A204.1 (cell line): ENCODE measurements at regions not wholly inside any gene's neighbourhood (a gene's known extent, or its start where the extent isn't known, plus 50 kb on each side); places are given as distances from the start of the nearest gene placed in this dataset.

ENCODE experiments used
- FAIRE-seq: peaks from 2 replicates; lab custom pipeline; 2012; peaks lifted over from hg19 to GRCh38; lab: Jason Lieb, UNC

DNA sequence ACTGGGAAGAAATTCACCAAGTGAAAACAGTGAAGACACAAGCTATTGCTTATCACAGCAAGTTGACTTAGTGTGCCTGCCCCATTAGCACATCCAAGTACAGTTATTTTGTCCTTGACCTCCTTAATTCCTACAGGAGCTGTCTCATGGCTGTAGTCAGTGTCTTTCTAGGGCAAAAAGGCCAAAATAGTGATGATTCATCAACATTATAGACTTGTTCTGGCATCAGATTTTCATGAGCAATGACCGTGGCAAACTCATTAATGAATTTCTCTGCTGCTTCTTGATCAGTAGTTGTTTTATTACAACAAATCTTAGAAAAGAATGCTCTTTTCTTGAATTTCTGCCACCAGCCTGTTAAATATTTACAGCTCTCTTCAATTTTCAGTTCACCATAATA, 1169.3 kb upstream of the DDX18 start:
- FAIRE-seq: no peak

DNA sequence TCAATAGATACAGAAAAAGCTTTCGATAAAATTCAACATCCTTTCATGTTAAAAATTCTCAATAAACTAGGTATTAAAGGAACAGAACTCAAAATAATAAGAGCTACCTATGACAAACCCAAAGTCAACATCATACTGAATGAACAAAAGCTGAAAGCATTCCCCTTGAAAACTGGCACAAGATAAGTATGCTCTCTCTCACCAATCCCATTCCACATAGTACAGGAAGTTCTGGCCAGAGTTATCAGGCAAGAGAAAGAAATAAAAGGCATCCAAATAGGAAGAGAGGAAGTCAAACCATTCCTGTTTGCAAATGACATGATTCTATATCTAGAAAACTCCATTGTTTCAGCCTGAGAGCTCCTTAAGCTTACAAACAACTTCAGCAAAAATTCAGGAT, 1145.8 kb upstream of the DDX18 start:
- no peak for FAIRE-seq

DNA sequence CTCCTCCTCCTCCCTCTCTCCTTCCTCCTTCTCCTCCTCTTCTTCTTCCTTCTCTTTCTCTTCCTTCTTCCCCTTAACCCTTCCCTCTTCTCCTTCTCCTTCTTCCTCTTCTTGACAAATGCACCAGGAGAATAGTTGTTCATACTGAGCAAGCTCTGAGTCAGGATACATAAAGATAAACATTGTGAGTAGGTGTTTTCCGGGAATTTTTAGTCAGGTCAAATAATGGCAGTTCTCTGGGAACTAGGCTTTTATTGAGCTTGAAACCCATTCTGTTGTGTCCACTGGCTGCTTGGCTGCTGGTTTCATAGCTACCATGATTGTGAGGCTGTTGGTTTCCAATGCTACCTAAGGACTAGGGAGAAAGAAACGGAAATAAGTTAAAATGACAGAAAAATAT, 1144.7 kb upstream of the DDX18 start:
- FAIRE-seq: no peak

DNA sequence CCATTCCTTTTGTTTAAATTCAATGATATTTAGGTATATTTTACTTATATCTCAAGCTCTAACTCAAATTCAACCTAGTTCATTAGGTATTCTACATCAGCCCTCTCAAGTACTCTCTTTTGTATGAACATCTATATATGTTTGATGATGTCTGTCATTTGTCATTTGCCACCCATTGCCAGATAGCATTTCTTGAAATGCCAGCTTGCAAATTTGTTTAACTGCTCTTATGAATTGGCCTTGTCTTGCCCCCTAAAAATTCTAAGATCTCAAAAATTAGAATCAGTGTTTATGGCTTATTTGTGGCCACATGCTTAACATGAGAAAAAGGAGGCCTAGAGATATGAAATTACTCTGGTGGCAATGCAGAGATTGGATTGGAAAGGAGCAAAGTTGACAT, 1140.3 kb upstream of the DDX18 start:
- FAIRE-seq: no peak

DNA sequence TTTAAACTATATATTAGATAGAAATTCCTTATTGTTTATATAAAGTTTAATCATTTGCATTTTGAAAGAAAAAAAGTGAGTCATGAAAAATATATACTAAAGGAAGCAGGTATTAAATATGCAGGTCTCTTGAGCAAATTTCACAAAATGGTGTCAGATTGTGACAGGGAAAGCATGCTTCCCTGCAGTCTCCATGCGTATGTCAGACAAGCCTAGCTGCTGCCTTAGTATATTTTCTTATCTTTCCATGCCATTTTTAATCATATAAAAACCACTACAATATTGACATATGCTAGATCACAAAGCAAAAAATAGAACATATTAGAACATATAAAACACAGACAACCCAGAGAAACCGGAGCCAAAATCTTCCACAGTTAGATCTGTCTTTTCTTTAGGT, 1137.7 kb upstream of the DDX18 start:
- no peak for FAIRE-seq

DNA sequence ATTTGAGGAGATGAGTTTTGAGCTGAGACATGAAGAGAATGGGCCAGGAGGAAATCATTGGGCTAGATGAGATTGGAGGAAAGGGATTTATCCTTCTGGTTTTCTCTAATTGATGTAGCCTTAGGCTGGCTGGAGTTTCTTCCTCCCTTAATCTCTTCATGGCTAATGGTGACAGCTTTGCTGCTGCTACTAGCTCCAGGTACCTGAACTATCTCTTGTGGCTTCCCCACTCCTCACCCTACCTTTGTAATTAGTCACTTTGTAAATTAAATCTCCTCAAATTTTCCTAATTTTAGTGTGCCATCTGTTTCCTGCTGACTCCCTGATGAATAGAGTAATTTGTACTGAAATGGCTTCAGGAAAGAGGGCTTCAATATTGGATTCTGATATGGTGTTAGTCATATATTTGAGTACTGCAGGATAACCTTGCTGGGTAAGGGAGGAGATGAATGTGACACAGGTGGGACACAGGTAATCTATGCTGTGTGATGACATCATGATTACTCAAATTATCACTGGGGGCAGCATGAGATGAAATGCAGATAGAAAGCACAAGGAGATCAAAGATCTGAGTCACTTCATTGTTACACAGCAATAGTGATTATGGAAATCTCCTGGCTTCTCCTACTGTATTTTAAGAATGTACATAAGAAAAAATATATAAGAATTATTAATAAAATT, 1134.1 kb upstream of the DDX18 start:
- no peak for FAIRE-seq

DNA sequence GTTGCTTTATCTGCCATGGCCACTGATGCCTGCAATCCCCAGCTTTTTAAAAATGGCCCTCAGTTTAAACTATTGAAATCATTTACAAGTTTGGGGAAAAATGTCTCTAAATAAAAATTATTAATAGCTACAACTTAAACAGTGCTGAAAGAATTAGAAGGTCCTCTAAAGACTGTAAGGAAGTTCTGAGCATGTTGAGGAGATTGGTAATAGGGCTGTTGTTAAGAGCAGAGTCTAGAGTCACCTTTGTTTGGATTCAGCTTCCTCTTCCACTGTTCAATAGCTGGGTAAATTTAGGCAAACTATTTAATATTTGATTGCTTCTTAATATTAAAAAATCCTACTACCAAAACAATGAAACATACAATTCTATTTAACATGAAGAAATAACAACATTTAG, 1127.1 kb upstream of the DDX18 start:
- no peak for FAIRE-seq

DNA sequence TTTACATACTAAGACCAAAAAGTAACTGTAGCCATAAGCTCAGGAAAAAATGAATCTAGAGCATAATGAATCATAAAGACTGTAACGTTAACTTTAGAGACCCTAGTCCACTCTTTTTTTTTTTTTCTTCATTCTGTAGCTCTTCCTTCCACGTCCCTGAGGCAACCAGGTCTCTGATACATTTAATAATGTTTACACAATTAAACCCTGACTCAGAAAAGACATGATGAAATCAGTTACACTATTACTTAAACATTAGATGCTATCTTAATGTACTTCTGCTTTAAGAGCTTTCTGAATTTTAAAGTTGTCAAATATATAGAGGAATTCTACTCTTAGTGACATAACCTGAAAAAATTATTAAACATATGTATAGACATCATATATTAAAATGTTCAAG, 1121.5 kb upstream of the DDX18 start:
- no peak for FAIRE-seq

DNA sequence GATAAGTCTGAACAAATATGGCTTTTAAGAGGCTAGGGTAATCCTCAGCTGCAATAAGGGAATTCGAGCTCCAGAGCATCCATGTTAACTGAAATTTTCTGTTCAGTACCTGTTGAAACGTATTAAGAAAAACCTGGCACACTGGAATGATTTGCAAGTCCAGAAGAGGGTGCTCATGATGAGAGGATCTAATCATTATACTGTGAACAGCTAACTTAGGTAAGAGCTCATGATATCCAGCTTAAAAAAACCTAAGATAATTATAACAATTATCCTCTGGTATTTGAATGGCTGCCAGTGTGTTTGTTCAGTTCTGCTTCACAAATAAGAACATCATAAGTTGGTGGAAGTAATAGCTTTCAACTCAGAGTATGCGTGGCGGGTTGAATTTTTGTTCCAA, 1118.3 kb upstream of the DDX18 start:
- no peak for FAIRE-seq

DNA sequence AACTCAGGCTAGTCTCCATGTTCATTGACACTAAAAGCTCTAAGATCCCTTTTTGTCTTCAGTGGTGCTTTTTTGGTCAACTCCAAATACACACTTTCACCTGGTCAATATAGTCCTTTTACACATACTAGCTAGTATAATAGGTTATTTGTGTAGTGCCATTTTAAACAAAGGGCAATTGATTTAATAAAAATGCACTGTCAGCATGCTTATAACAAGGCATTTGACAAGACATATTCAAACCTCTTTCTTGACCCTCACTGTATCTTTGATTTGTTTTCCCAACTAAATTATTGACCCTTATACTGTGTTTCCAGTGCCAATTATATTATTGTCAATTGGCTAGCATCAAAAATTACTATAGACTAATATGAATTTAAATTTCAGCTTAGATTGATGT, 1117.6 kb upstream of the DDX18 start:
- no peak for FAIRE-seq

DNA sequence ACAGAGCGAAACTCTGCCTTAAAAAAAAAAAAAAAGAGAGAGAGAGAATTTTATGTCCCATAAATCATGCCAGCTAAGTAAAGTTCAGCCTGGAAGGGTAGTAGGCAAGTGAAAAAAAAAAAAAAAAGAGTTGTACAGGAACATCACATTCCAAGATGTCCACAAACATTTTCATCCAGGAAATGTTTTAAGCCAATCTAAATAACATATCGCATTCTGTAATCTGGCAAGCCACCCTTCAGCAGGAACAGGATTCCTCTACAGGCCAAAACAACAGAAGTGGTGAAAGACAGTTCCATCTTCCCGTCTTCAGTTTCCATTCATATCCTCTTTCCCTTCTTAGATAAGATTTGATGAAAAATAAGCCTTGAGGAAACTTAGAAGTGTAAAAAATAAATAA, 1108.1 kb upstream of the DDX18 start:
- FAIRE-seq: no peak

DNA sequence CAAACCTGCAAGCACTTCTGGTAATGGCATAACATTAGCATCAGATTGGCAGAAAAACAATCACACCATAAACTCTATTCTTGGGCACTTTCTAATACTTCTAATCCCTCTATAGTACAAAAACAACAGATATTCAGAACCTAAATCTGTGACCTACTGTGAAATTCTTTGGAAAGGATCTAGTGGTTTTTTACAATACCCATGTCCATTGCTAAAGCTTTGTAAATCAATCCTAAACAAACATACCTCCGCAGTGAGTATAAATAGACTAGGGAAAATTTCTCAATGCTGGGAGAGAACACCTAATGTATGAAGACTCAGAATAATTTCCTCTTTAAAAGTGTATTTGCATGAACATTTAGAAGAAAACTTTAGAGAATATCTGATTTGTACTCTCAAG, 1098.5 kb upstream of the DDX18 start:
- FAIRE-seq: no peak

DNA sequence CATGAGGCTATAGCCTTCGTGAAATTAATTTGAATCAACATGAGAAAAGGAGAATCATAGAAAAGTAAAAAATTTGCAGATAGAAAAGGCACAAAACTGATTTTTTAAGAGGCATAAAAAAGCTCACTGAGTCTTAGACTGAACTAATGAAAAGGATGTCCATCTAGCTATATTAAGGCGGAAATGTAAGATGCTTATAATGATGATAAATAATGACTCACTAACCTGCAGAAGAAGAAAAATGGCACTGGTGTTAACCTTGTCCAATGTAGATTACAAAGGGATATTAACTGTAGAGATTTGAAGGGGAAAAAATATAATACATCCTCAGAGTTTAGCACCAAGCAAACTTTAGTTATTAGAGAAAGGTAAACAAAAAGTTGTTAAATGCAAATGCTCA, 1098.0 kb upstream of the DDX18 start:
- FAIRE-seq: no peak

DNA sequence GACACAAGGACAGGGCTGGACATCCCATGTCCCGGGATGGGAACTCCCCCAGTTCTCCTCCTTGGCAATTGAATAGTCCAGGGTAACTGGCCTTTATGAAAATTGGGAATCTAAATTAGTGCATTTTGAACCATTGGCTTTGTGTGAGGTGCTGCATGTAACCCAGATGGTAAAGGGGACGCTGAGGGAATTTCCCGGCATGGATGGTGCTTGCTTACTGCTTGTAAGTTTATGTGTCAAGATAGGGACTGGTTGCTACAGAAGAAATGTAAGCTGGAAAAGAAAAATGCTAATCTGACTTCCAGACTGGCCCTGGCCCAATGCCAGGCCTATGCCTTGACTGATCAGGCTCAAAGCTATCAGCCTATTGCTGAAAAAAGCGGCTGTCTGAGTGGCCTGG, 1096.7 kb upstream of the DDX18 start:
- FAIRE-seq: no peak

DNA sequence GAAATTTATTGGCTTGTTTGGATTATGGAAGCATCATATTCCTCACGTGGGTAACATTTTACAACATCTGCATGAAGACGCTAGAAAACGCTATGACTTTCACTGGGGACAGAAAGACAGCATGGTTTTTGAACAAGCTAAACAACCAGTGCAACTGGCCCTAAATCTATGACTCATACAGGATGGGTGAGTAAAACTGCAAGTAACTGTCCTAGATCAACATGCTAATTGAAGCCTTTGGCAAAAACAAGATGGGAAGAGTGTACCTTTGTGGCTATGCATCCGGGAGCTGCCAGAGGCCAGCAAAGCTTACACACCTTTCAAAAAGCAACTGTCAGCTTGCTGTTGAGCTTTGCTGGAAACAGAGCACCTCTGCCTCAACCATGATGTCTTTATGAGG, 1096.0 kb upstream of the DDX18 start:
- FAIRE-seq: no peak

DNA sequence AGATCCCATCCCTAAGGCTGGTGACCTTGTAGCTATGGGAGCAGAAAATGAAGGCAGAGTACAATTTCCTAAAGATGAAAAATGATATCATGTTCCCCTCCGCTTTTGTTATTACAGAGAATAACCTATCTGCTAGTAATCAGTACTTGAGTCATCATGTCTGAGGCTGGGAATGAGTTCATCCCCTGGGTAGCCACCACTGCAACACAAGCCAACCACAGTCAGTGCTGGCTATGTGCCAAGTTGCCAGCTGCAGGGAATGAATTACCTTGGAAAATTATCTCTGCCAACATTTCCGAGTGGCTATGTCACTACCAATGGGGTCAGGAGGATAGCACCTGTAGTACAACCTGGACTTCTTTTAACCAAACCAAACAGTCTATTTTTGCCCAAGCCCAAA, 1094.7 kb upstream of the DDX18 start:
- FAIRE-seq: no peak

DNA sequence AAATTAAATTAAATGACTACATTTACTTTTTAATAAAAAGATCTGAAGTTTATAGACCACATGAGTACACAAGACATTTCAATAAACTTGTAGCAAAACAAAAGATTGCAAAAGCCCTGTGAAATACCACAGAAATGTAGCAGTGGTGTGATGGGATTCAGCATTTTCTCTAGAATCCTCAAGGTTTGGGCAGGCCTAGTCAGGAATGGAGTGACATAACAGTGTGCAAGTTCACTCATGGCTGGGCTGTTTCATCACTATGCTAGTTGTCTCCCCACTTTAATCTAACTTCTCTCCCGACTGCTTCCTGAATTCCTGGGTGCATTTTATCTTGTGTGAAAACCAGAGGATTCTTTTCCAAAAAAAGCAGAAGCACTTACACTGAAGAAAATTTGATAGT, 1089.9 kb upstream of the DDX18 start:
- FAIRE-seq: no peak

DNA sequence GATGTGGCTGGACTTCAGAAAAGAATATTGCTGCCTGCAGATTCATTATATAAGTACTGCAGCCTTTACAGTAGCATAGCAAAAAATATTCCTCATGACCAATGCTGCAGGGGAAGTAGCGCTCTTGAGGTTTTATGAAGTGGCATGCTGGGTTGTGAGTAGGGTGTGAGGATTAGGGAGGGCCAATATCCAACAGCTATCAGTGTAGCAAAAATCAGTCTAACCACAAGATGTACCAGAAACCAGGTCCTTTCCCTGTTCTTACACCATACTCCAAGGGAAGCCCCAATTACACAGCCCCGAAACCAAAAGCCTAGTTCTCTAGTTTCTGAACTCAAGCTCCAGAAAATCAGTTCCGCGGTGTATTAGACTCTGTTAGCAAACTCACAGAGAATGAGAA, 1082.2 kb upstream of the DDX18 start:
- no peak for FAIRE-seq

DNA sequence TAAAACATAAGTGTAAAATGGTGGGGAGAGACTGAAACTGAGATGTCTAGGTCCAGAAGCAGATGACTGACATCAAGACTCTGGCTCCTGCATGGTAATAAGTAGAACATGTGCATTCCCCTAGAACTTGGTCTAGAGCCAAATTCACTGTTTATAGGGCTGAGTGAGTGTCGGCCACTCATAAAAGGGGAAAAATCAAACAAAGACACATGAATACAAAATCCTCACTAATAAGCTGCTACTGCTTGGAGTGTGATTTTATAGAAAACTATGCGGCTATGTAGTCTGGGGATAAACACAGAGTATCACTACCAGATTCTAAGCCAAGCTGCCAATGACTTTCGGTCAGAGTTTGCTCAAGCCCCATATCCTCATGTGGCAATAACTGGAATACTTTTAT, 1080.8 kb upstream of the DDX18 start:
- FAIRE-seq: no peak

DNA sequence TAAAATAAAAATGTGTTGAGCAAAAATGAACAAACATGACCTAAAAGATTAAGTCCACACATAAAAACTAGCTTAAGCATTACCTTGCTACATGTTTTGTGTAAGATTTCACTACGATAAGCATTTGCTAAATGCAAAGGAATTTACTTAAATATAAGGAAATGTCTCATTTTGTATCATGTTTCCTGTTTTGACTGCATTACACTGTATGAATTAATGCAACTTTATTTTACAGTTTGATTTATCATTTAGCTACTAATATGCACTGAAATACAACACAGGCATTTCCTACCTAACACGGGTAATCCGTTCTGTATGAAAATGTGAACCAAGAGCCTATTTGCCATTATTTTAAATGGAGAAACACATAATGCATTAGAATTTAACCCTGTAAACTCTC, 1076.5 kb upstream of the DDX18 start:
- FAIRE-seq: no peak

DNA sequence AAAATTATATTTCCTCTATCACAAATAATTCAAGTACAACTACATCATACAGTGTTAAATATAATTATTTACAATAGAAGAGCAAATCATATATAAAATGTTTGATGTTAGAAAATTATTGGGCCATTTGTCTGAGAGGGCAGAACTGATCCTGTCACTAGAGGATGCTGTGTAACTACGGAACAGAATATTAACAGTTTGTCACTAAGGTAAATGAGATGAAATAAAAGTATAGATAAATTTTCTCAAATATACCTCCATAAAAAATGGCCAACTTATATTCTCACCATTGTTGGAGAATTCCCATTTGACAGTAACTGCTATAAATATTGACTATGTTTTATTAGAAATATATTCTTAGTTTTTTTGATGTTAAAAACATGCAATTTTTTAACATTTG, 1067.4 kb upstream of the DDX18 start:
- FAIRE-seq: no peak

DNA sequence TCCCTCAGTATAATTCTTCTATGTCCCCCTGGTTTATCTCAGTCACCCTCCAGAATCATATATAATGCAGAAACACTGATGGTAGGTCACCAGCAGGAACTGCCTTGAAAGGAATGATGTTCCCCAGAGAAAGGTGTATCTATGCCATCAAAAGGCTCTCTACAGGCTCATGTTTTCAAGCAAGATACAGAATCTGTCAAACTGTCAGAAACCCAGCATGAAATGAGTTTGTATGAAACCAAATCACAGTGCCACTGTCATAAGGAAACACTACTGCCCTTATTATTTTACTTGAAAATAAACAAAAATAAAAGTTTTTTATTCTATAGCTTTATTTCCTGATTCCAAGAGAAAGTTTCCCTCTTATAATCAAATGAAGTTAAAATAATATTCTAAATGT, 1064.5 kb upstream of the DDX18 start:
- no peak for FAIRE-seq

DNA sequence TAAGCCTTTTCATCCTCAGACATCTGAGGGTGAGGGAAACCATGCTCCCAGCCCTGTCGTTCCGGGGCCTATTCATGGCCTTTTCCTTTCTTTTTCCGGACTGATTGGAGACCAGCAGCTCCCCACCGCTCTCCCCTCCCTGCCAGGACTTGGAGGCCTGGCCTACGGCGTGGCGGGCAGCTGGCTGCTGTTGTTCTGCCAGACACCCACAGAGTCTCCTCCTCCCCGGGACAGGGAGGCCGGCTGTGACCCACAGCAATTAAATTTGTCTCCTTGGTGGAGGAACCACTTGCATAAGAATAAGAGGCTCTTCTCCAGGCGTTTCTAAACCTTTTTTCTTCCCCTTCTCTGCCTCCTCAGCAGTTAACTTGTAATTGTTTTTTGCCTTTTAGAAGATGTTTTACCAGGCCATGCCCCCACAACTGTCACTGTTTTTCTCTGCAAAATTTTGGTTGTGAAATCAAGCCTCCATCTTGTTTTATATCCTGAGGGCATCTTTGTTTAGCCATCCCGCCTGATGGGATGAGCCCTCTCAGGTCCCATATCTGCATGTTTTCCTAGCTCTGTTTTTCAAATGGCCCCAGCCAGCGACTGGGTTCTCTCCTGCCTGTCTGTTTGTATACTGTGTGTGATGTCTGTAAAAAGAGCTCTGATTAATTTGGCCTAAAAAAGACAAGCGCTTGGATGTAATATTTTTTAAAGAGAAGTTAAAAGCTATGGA, 1060.0 kb upstream of the DDX18 start:
- FAIRE-seq: no peak

DNA sequence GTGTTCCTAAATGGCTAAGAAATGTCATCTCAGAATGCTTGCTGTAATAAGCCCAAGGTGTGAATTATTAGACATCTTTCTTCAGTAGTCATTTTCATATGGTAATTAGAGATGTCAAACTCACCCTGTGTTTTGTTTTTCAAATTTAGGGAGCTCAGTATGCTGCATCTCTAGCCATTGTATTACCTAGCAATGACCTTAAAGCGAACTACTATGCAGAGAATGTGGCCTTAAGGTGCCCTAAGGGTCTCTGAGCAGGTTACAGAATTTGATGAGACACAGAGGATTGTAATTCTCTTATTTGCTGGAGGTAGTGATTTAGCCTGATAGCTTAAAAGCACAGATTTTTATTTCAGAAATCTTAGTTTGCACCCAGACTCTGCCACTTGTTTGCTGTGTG, 1052.6 kb upstream of the DDX18 start:
- no peak for FAIRE-seq

DNA sequence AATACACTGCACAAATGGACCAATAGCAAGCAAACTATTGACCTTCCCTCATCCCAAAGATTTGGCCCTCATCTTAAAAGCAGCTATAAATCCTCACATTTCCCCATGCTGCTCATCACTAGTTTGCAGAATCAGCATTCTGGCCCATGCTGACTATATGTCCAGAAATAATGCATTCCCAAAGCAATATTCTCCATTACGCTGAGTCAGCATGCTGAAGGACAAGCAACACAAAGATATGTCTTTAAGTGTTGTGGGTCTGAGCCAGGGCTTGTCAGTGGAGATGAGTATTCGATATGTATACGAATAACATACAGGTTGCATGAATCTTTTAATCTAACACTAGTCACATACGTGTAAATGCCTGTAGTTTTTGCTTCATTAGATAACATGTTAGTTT, 1045.0 kb upstream of the DDX18 start:
- no peak for FAIRE-seq
